MM.1S (cell line): ENCODE measurements at regions not wholly inside any gene's neighbourhood (a gene's known extent, or its start where the extent isn't known, plus 50 kb on each side); places are given as distances from the start of the nearest gene placed in this dataset.

ENCODE experiments used
- DNase-seq: peaks from one replicate; pipeline ENCODE4 v3.0.0-alpha.2; 2015
- H2AFZ ChIP-seq: fragments of 300-600 bp; sonication (generic); 2 replicates; pipeline ENCODE4 v1.6.0; 2016; ENCODE audit warnings: antibody characterized with exemption, low read length
- H3F3A ChIP-seq: fragments of 300-600 bp; sonication (generic); 2 replicates; pipeline ENCODE4 v1.6.1; 2016; ENCODE audit warnings: mild to moderate bottlenecking, antibody characterized with exemption, low read length, moderate library complexity, mixed read lengths; ENCODE audit not compliant: insufficient read depth
- H3K27ac ChIP-seq: fragments of 300-600 bp; sonication (generic); 2 replicates; pipeline ENCODE4 v1.5.1; 2016; ENCODE audit warnings: mild to moderate bottlenecking, low read length
- H3K27me3 ChIP-seq: fragments of 300-600 bp; sonication (generic); replicated peaks from 2 replicates; pipeline ENCODE4 v1.6.0; 2016; ENCODE audit warnings: low read length; ENCODE audit not compliant: insufficient read depth
- H3K36me3 ChIP-seq: fragments of 300-600 bp; sonication (generic); replicated peaks from 2 replicates; pipeline ENCODE4 v1.6.1; 2016; ENCODE audit warnings: mild to moderate bottlenecking, low read length, mixed read lengths; ENCODE audit not compliant: insufficient read depth
- H3K4me1 ChIP-seq: fragments of 300-600 bp; sonication (generic); 2 replicates; pipeline ENCODE4 v1.6.1; 2016; ENCODE audit warnings: low read length, mixed read lengths
- H3K4me2 ChIP-seq: fragments of 300-600 bp; sonication (generic); 2 replicates; pipeline ENCODE4 v1.6.0; 2016; ENCODE audit warnings: low read depth, low read length
- H3K4me3 ChIP-seq: fragments of 300-600 bp; sonication (generic); 2 replicates; pipeline ENCODE4 v1.5.1; 2016; ENCODE audit warnings: low read length, mixed read lengths
- H3K79me2 ChIP-seq: fragments of 300-600 bp; sonication (generic); 2 replicates; pipeline ENCODE4 v1.6.1; 2016; ENCODE audit warnings: mixed run types, low read length, mixed read lengths
- H3K9ac ChIP-seq: fragments of 300-600 bp; sonication (generic); 2 replicates; pipeline ENCODE4 v1.6.1; 2016; ENCODE audit warnings: low read length, mixed read lengths
- H3K9me2 ChIP-seq: fragments of 300-600 bp; sonication (generic); replicated peaks from 2 replicates; pipeline ENCODE4 v1.6.1; 2016; ENCODE audit warnings: mild to moderate bottlenecking, low read length, mixed read lengths; ENCODE audit not compliant: insufficient read depth
- H3K9me3 ChIP-seq: fragments of 300-600 bp; sonication (generic); replicated peaks from 2 replicates; pipeline ENCODE4 v1.6.1; 2016; ENCODE audit warnings: mild to moderate bottlenecking, low read length, mixed read lengths; ENCODE audit not compliant: insufficient read depth
- H4K20me1 ChIP-seq: fragments of 300-600 bp; sonication (generic); 2 replicates; pipeline ENCODE4 v1.6.1; 2016; ENCODE audit warnings: mild to moderate bottlenecking, low read length, moderate library complexity, mixed read lengths; ENCODE audit not compliant: insufficient read depth
- CTCF ChIP-seq: fragments of 300-600 bp; sonication (generic); IDR thresholded peaks from 2 replicates; pipeline ENCODE4 v1.5.1; 2016; ENCODE audit warnings: antibody characterized with exemption, low read length, mixed read lengths
- EZH2 ChIP-seq: fragments of 300-600 bp; sonication (generic); optimal IDR thresholded peaks from 2 replicates; pipeline ENCODE3; 2017; ENCODE audit warnings: low read depth, mild to moderate bottlenecking, antibody characterized with exemption, low read length, mixed read lengths
- EZH2phosphoT487 ChIP-seq: fragments of 300-600 bp; sonication (generic); IDR thresholded peaks from 2 replicates; pipeline ENCODE4 v1.6.1; 2018; ENCODE audit warnings: antibody characterized with exemption, low read length

GRCh38 chr4:120352739-120353138 lies 286.1 kb upstream of the MAD2L1 start:
- no peak overlapping the region for H2AFZ ChIP-seq
- TF ChIP-seq EZH2 (no peak), EZH2phosphoT487 (no peak), CTCF (no peak)
- H3K9ac ChIP-seq, result no peak overlapping the region
- H3K4me1 ChIP-seq, result no peaks in the 10 kb centered on the region
- no peaks in the 10 kb centered on the region for H4K20me1 ChIP-seq
- no peaks in the 10 kb centered on the region for H3K36me3 ChIP-seq
- no peak overlapping the region for H3K27ac ChIP-seq
- H3K4me2 ChIP-seq, result no peak overlapping the region
- no peaks in the 10 kb centered on the region for H3K27me3 ChIP-seq
- no peak for DNase-seq
- no peaks in the 10 kb centered on the region for H3K9me3 ChIP-seq
- no peaks in the 10 kb centered on the region for H3K79me2 ChIP-seq
- no peaks in the 10 kb centered on the region for H3F3A ChIP-seq
- no peaks in the 10 kb centered on the region for H3K9me2 ChIP-seq
- no peak overlapping the region for H3K4me3 ChIP-seq

- TF ChIP-seq EZH2phosphoT487, result no peak
- no peak for TF ChIP-seq CTCF
- no peak for TF ChIP-seq EZH2
- H3K36me3 ChIP-seq, result no peaks in the 10 kb centered on the region
- no peak overlapping the region for H2AFZ ChIP-seq
- H3K4me1 ChIP-seq, result no peaks in the 10 kb centered on the region
- no peaks in the 10 kb centered on the region for H3K79me2 ChIP-seq
- no peak overlapping the region for H3K4me2 ChIP-seq
- no peak for DNase-seq
- no peaks in the 10 kb centered on the region for H4K20me1 ChIP-seq
- no peak overlapping the region for H3K27ac ChIP-seq
- H3K27me3 ChIP-seq, result no peaks in the 10 kb centered on the region
- H3K4me3 ChIP-seq, result no peak overlapping the region
- H3K9me2 ChIP-seq, result no peaks in the 10 kb centered on the region
- no peak overlapping the region for H3K9ac ChIP-seq
- H3F3A ChIP-seq, result no peaks in the 10 kb centered on the region
- H3K9me3 ChIP-seq, result no peaks in the 10 kb centered on the region
Observed at GRCh38 chr4:120348948-120349347, 282.3 kb upstream of the MAD2L1 start.

GRCh38 chr4:120348521-120348920 lies 281.9 kb upstream of the MAD2L1 start:
- no peak overlapping the region for H3K27ac ChIP-seq
- no peaks in the 10 kb centered on the region for H3K9me3 ChIP-seq
- no peaks in the 10 kb centered on the region for H3K36me3 ChIP-seq
- no peaks in the 10 kb centered on the region for H3K4me1 ChIP-seq
- H3K9me2 ChIP-seq, result no peaks in the 10 kb centered on the region
- H3K4me2 ChIP-seq, result no peak overlapping the region
- H3K27me3 ChIP-seq, result no peaks in the 10 kb centered on the region
- no peaks in the 10 kb centered on the region for H3K79me2 ChIP-seq
- no peak overlapping the region for H2AFZ ChIP-seq
- H3F3A ChIP-seq, result no peaks in the 10 kb centered on the region
- no peak overlapping the region for H3K4me3 ChIP-seq
- TF ChIP-seq CTCF (no peak), EZH2 (no peak), EZH2phosphoT487 (no peak)
- DNase-seq, result no peak
- no peak overlapping the region for H3K9ac ChIP-seq
- H4K20me1 ChIP-seq, result no peaks in the 10 kb centered on the region
